WTC11 (cell line): ENCODE measurements at regions not wholly inside any gene's neighbourhood (a gene's known extent, or its start where the extent isn't known, plus 50 kb on each side); places are given as distances from the start of the nearest gene placed in this dataset.

Experiments
- ATAC-seq: fragments of 200-7000 bp; cut with Tn5 transposase; 2 replicates; pipeline ENCODE4 v1.10.0; 2021; ENCODE audit warnings: mild to moderate bottlenecking, moderate library complexity
- CTCF ChIA-PET: fragments of 300-600 bp; sonication (Branson Sonifier 250); formaldehyde crosslinking; loops from one replicate; lab custom pipeline; 2021; ENCODE audit warnings: antibody characterized with exemption; lab: Charles Lee
- POLR2A ChIA-PET: fragments of 350-600 bp; sonication (Branson Sonifier 250); formaldehyde crosslinking; loops from one replicate; lab custom pipeline; 2021; ENCODE audit warnings: antibody characterized with exemption; lab: Charles Lee
- DNase-seq: peaks from one replicate; pipeline ENCODE4 v3.0.0; 2021; ENCODE audit warnings: low spot score
- H3K27ac Mint-ChIP-seq: 2 replicates; pipeline ENCODE4 v1.8.0; 2021; ENCODE audit warnings: mixed read lengths
- H3K27me3 Mint-ChIP-seq: 2 replicates; pipeline ENCODE4 v1.8.0; 2021; ENCODE audit warnings: low read depth, mild to moderate bottlenecking, moderate library complexity, mixed read lengths
- H3K36me3 Mint-ChIP-seq: 2 replicates; pipeline ENCODE4 v1.8.0; 2021; ENCODE audit warnings: mixed read lengths
- H3K4me1 Mint-ChIP-seq: 2 replicates; pipeline ENCODE4 v1.8.0; 2022; ENCODE audit warnings: mixed read lengths
- H3K4me3 Mint-ChIP-seq: 2 replicates; pipeline ENCODE4 v1.8.0; 2021; ENCODE audit warnings: mild to moderate bottlenecking, moderate library complexity, mixed read lengths
- H3K9me3 Mint-ChIP-seq: 2 replicates; pipeline ENCODE4 v1.8.0; 2021; ENCODE audit warnings: mixed read lengths
- EMX1 ChIP-seq: fragments of 250-450 bp; sonication (Bioruptor Pico); IDR thresholded peaks from 2 replicates; pipeline ENCODE4 v1.8.0; 2021; ENCODE audit warnings: mild to moderate bottlenecking
- ESRRA ChIP-seq: sonication (generic); formaldehyde crosslinking; IDR thresholded peaks from 2 replicates; pipeline ENCODE4 v1.8.1; 2022; ENCODE audit warnings: mild to moderate bottlenecking, missing genetic modification reagents, borderline replicate concordance
- FOXK1 ChIP-seq: sonication (generic); formaldehyde crosslinking; IDR thresholded peaks from 2 replicates; pipeline ENCODE4 v1.8.0; 2022; ENCODE audit warnings: mild to moderate bottlenecking, moderate library complexity, missing genetic modification reagents
- JAZF1 ChIP-seq: fragments of 250-450 bp; sonication (Bioruptor Pico); IDR thresholded peaks from 2 replicates; pipeline ENCODE4 v1.9.0; 2021; ENCODE audit warnings: moderate library complexity, mild to moderate bottlenecking, inconsistent platforms
- NFATC4 ChIP-seq: fragments of 250-450 bp; sonication (Bioruptor Pico); IDR thresholded peaks from 2 replicates; pipeline ENCODE4 v1.9.0; 2021; ENCODE audit warnings: mild to moderate bottlenecking
- NFYB ChIP-seq: sonication (generic); formaldehyde crosslinking; conservative IDR thresholded peaks from 2 replicates; pipeline ENCODE4 v1.8.0; 2022; ENCODE audit warnings: low read depth, missing genetic modification reagents
- SMAD4 ChIP-seq: sonication (generic); formaldehyde crosslinking; IDR thresholded peaks from 2 replicates; pipeline ENCODE4 v1.8.0; 2022; ENCODE audit warnings: mild to moderate bottlenecking, missing genetic modification reagents
- STAT6 ChIP-seq: sonication (generic); formaldehyde crosslinking; conservative IDR thresholded peaks from 2 replicates; pipeline ENCODE4 v1.8.1; 2023; ENCODE audit warnings: mild to moderate bottlenecking, low read depth, missing genetic modification reagents, moderate library complexity
- ZBTB21 ChIP-seq: sonication (generic); formaldehyde crosslinking; IDR thresholded peaks from 2 replicates; pipeline ENCODE4 v1.8.1; 2023; ENCODE audit warnings: mild to moderate bottlenecking, missing genetic modification reagents, borderline replicate concordance
- ZMAT4 ChIP-seq: fragments of 250-450 bp; sonication (Bioruptor Pico); IDR thresholded peaks from 2 replicates; pipeline ENCODE4 v1.9.0; 2021; ENCODE audit warnings: mild to moderate bottlenecking
- ZNF219 ChIP-seq: sonication (generic); formaldehyde crosslinking; IDR thresholded peaks from 2 replicates; pipeline ENCODE4 v1.8.0; 2023; ENCODE audit warnings: missing genetic modification reagents, mild to moderate bottlenecking, borderline replicate concordance
- ZNF263 ChIP-seq: sonication (generic); formaldehyde crosslinking; IDR thresholded peaks from 2 replicates; pipeline ENCODE4 v1.8.1; 2022; ENCODE audit warnings: low read depth, mild to moderate bottlenecking, moderate library complexity, missing genetic modification reagents
- ZNF317 ChIP-seq: sonication (generic); formaldehyde crosslinking; IDR thresholded peaks from 2 replicates; pipeline ENCODE4 v1.8.1; 2023; ENCODE audit warnings: low read depth, mild to moderate bottlenecking, moderate library complexity, missing genetic modification reagents, borderline replicate concordance
- ZSCAN18 ChIP-seq: fragments of 250-450 bp; sonication (Bioruptor Pico); IDR thresholded peaks from 2 replicates; pipeline ENCODE4 v2.1.2; 2022; ENCODE audit warnings: mild to moderate bottlenecking, moderate library complexity
- TF ChIP-seq, protein P1 (sequence below): sonication (generic); formaldehyde crosslinking; IDR thresholded peaks from 2 replicates; pipeline ENCODE4 v1.8.1; 2023; ENCODE audit warnings: mild to moderate bottlenecking, missing genetic modification reagents, moderate library complexity
- TF ChIP-seq, protein P2 (sequence below): fragments of 250-450 bp; sonication (Bioruptor Pico); IDR thresholded peaks from 2 replicates; pipeline ENCODE4 v1.8.0; 2021; ENCODE audit warnings: mild to moderate bottlenecking
- TF ChIP-seq, protein P3 (sequence below): fragments of 250-450 bp; sonication (Bioruptor Pico); IDR thresholded peaks from 2 replicates; pipeline ENCODE4 v1.9.0; 2021; ENCODE audit warnings: mild to moderate bottlenecking
- TF ChIP-seq, protein P4 (sequence below): sonication (generic); formaldehyde crosslinking; IDR thresholded peaks from 2 replicates; pipeline ENCODE4 v1.8.1; 2022; ENCODE audit warnings: missing genetic modification reagents, borderline replicate concordance

GRCh38 chr2:207241198-207241597 is 75.5 kb upstream of the KLF7 start:
- ATAC-seq (no peak), DNase-seq (no peak)
- CTCF ChIA-PET = no interaction called here
- H3K4me3 Mint-ChIP-seq = no peak overlapping the region
- H3K9me3 Mint-ChIP-seq = no peaks in the 10 kb centered on the region
- peaks cover 29% of the 10 kb centered on the region for H3K4me1 Mint-ChIP-seq
- no peak overlapping the region for H3K27ac Mint-ChIP-seq
- H3K36me3 Mint-ChIP-seq = no peaks in the 10 kb centered on the region
- TF ChIP-seq NFYB = no peak
- no peak for TF ChIP-seq ZMAT4
- TF ChIP-seq, protein P1, sequence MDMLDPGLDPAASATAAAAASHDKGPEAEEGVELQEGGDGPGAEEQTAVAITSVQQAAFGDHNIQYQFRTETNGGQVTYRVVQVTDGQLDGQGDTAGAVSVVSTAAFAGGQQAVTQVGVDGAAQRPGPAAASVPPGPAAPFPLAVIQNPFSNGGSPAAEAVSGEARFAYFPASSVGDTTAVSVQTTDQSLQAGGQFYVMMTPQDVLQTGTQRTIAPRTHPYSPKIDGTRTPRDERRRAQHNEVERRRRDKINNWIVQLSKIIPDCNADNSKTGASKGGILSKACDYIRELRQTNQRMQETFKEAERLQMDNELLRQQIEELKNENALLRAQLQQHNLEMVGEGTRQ (CRISPR knock-in tag) = no peak
- no peak for TF ChIP-seq JAZF1 (CRISPR knock-in tag)
- TF ChIP-seq, protein P2, sequence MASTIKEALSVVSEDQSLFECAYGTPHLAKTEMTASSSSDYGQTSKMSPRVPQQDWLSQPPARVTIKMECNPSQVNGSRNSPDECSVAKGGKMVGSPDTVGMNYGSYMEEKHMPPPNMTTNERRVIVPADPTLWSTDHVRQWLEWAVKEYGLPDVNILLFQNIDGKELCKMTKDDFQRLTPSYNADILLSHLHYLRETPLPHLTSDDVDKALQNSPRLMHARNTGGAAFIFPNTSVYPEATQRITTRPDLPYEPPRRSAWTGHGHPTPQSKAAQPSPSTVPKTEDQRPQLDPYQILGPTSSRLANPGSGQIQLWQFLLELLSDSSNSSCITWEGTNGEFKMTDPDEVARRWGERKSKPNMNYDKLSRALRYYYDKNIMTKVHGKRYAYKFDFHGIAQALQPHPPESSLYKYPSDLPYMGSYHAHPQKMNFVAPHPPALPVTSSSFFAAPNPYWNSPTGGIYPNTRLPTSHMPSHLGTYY (CRISPR knock-in tag) = no peak
- TF ChIP-seq ZNF317 (CRISPR knock-in tag) = no peak
- TF ChIP-seq EMX1 (CRISPR knock-in tag) = no peak
- TF ChIP-seq NFATC4 (CRISPR knock-in tag) = no peak
- TF ChIP-seq, protein P3, sequence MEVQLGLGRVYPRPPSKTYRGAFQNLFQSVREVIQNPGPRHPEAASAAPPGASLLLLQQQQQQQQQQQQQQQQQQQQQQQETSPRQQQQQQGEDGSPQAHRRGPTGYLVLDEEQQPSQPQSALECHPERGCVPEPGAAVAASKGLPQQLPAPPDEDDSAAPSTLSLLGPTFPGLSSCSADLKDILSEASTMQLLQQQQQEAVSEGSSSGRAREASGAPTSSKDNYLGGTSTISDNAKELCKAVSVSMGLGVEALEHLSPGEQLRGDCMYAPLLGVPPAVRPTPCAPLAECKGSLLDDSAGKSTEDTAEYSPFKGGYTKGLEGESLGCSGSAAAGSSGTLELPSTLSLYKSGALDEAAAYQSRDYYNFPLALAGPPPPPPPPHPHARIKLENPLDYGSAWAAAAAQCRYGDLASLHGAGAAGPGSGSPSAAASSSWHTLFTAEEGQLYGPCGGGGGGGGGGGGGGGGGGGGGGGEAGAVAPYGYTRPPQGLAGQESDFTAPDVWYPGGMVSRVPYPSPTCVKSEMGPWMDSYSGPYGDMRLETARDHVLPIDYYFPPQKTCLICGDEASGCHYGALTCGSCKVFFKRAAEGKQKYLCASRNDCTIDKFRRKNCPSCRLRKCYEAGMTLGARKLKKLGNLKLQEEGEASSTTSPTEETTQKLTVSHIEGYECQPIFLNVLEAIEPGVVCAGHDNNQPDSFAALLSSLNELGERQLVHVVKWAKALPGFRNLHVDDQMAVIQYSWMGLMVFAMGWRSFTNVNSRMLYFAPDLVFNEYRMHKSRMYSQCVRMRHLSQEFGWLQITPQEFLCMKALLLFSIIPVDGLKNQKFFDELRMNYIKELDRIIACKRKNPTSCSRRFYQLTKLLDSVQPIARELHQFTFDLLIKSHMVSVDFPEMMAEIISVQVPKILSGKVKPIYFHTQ (CRISPR knock-in tag) = no peak
- no peak for TF ChIP-seq SMAD4 (CRISPR knock-in tag)
- TF ChIP-seq, protein P4, sequence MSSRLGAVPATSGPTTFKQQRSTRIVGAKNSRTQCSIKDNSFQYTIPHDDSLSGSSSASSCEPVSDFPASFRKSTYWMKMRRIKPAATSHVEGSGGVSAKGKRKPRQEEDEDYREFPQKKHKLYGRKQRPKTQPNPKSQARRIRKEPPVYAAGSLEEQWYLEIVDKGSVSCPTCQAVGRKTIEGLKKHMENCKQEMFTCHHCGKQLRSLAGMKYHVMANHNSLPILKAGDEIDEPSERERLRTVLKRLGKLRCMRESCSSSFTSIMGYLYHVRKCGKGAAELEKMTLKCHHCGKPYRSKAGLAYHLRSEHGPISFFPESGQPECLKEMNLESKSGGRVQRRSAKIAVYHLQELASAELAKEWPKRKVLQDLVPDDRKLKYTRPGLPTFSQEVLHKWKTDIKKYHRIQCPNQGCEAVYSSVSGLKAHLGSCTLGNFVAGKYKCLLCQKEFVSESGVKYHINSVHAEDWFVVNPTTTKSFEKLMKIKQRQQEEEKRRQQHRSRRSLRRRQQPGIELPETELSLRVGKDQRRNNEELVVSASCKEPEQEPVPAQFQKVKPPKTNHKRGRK (CRISPR knock-in tag) = no peak
- no peak for TF ChIP-seq ESRRA (CRISPR knock-in tag)
- TF ChIP-seq ZSCAN18 (CRISPR knock-in tag) = no peak
- no peak for TF ChIP-seq ZNF263 (CRISPR knock-in tag)
- no peak for TF ChIP-seq FOXK1
- no peak for TF ChIP-seq ZNF219
- TF ChIP-seq STAT6 (CRISPR knock-in tag) = no peak
- no peak for TF ChIP-seq ZBTB21 (CRISPR knock-in tag)
- TF ChIP-seq, all 79 proteins: peak for 0
- peaks cover 5% of the 10 kb centered on the region for H3K27me3 Mint-ChIP-seq
- POLR2A ChIA-PET = no interaction called here
